ENCODE measurements at regions not wholly inside any gene's neighbourhood (a gene's known extent, or its start where the extent isn't known, plus 50 kb on each side); places are given as distances from the start of the nearest gene placed in this dataset.

DNA sequence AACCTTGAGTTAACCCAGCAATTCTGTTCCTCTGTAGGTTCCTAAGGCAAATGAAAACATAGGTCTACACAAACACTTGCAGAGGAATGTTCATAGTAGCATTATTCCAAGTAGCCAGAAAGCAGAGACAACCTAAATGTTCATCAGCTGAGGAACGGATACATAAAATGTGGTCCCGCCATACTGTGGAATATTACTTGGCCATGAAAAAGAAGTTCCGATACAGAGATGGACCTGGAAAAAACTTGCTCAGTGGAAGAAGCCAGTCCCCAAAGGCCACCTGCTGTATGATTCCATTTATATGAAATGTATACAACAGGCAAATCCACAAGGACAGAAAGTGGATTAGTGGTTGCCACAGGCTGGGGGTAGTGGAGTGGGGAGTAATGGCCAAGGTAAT, 53.0 kb downstream of the ARHGEF18 start:
- Histone ChIP-seq H3K4me2 (ENCODE audit: low read depth, low read length) (no peak overlapping the region), H3K9me1 (ENCODE audit: insufficient read depth, low read length) (peaks cover 3% of the 10 kb centered on the region), H4K5ac (ENCODE audit: low read depth, low read length) (no peak overlapping the region), H3K79me1 (ENCODE audit: low read depth in 1 of 2, low read length in 2 of 2) (peaks cover 28 to 77% of the 10 kb centered on the region in 2 experiments), H2BK5ac (ENCODE audit: low read depth, low read length, poor library complexity, severe bottlenecking) (no peak overlapping the region), H3K4me3 (ENCODE audit: insufficient read depth, low read depth, low read length) (no peak overlapping the region), H3K36me3 (ENCODE audit: control insufficient read depth, insufficient read depth, low read length) (peaks cover 2% of the 10 kb centered on the region; the same call in 1 of the 2 replicates), H2BK120ac (ENCODE audit: low read depth, low read length) (no peak overlapping the region), H3K4me1 (ENCODE audit: control insufficient read depth, insufficient read depth, low read length) (peaks cover 2% of the 10 kb centered on the region; the same call in 1 of the 2 replicates), H4K20me1 (ENCODE audit: insufficient read depth, low read length) (peaks cover 81% of the 10 kb centered on the region), H3K4ac (ENCODE audit: low read depth, low read length) (no peak overlapping the region), H3K56ac (ENCODE audit: extremely low read depth, insufficient read depth, low read length) (no peak overlapping the region), H3K27ac (ENCODE audit: insufficient read depth, low read length) (no peak overlapping the region), H4K8ac (ENCODE audit: low read depth in 2 of 2, low read length in 2 of 2) (no peak overlapping the region), H3K9ac (ENCODE audit: low read depth, low read length) (no peak overlapping the region), H2AK5ac (ENCODE audit: low read depth, low read length) (no peak overlapping the region), H2BK15ac (ENCODE audit: low read depth, low read length) (no peak overlapping the region), H2BK20ac (ENCODE audit: low read depth, low read length) (no peak overlapping the region), H2AK9ac (replicated peaks; ENCODE audit: low read depth, low read length, poor library complexity) (no peak overlapping the region), H3K27me3 (ENCODE audit: control insufficient read depth, insufficient read depth, low read length) (no peaks in the 10 kb centered on the region), H2AFZ (replicated peaks; ENCODE audit: low read length, poor library complexity) (no peak overlapping the region), H3K9me3 (ENCODE audit: control insufficient read depth, insufficient read depth, low read length) (no peaks in the 10 kb centered on the region), H3K23ac (ENCODE audit: low read depth, low read length) (no peak overlapping the region), H3K18ac (ENCODE audit: low read depth, low read length) (no peak overlapping the region), H4K91ac (ENCODE audit: insufficient read depth, low read depth, low read length) (no peak overlapping the region), H3K14ac (replicated peaks; ENCODE audit: low read depth, low read length) (no peak overlapping the region)
- ChIA-PET POLR2A (ENCODE audit: unreplicated experiment) (no interaction called here), CTCF (no interaction called here)
- TF ChIP-seq SMC3 (IDR thresholded peaks at IDR 0.05; ENCODE audit: low read depth, low read length) (no peak), MAZ (IDR thresholded peaks at IDR 0.05; ENCODE audit: borderline replicate concordance, low read depth, low read length) (no peak), RCOR1 (IDR thresholded peaks at IDR 0.05; ENCODE audit: insufficient replicate concordance, low read length) (no peak), CEBPB (IDR thresholded peaks at IDR 0.05; ENCODE audit: low read depth, low read length) (no peak), RFX5 (IDR thresholded peaks at IDR 0.05; ENCODE audit: low read depth, low read length) (no peak), MXI1 (IDR thresholded peaks at IDR 0.05; ENCODE audit: borderline replicate concordance, low read depth, low read length) (no peak), FOS (IDR thresholded peaks at IDR 0.05; ENCODE audit: low read depth, low read length) (no peak), NFE2L2 (IDR thresholded peaks at IDR 0.05; ENCODE audit: low read depth, low read length) (no peak), BHLHE40 (IDR thresholded peaks at IDR 0.05; ENCODE audit: low read depth, low read length) (no peak), CHD1 (IDR thresholded peaks at IDR 0.05; ENCODE audit: low read depth, low read length) (no peak), POLR2A (IDR thresholded peaks at IDR 0.05; ENCODE audit: low read depth, low read length) (no peak), MAFK (IDR thresholded peaks at IDR 0.05; ENCODE audit: low read depth, low read length) (no peak), RAD21 (IDR thresholded peaks at IDR 0.05; ENCODE audit: low read length) (no peak)
- TF ChIP-seq, protein P1, sequence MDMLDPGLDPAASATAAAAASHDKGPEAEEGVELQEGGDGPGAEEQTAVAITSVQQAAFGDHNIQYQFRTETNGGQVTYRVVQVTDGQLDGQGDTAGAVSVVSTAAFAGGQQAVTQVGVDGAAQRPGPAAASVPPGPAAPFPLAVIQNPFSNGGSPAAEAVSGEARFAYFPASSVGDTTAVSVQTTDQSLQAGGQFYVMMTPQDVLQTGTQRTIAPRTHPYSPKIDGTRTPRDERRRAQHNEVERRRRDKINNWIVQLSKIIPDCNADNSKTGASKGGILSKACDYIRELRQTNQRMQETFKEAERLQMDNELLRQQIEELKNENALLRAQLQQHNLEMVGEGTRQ (IDR thresholded peaks at IDR 0.05; ENCODE audit: low read depth, low read length) = no peak
- TF ChIP-seq, protein P2, sequence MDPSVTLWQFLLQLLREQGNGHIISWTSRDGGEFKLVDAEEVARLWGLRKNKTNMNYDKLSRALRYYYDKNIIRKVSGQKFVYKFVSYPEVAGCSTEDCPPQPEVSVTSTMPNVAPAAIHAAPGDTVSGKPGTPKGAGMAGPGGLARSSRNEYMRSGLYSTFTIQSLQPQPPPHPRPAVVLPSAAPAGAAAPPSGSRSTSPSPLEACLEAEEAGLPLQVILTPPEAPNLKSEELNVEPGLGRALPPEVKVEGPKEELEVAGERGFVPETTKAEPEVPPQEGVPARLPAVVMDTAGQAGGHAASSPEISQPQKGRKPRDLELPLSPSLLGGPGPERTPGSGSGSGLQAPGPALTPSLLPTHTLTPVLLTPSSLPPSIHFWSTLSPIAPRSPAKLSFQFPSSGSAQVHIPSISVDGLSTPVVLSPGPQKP (IDR thresholded peaks at IDR 0.05; ENCODE audit: borderline replicate concordance, low read depth, low read length) = no peak
- TF ChIP-seq, protein P3, sequence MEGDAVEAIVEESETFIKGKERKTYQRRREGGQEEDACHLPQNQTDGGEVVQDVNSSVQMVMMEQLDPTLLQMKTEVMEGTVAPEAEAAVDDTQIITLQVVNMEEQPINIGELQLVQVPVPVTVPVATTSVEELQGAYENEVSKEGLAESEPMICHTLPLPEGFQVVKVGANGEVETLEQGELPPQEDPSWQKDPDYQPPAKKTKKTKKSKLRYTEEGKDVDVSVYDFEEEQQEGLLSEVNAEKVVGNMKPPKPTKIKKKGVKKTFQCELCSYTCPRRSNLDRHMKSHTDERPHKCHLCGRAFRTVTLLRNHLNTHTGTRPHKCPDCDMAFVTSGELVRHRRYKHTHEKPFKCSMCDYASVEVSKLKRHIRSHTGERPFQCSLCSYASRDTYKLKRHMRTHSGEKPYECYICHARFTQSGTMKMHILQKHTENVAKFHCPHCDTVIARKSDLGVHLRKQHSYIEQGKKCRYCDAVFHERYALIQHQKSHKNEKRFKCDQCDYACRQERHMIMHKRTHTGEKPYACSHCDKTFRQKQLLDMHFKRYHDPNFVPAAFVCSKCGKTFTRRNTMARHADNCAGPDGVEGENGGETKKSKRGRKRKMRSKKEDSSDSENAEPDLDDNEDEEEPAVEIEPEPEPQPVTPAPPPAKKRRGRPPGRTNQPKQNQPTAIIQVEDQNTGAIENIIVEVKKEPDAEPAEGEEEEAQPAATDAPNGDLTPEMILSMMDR (conservative IDR thresholded peaks at IDR 0.05; ENCODE audit: low read depth, low read length) = no peak
- dilution Hi-C loops (cut with HindIII; ENCODE audit: low sequenced_read_pairs, unreplicated experiment) = no loop called here
- intact Hi-C loops (cut with micrococcal nuclease) = no loop called here
- DNase-seq (no peak), ATAC-seq (ENCODE audit: low read depth) (no peak)
- no TSS peak for BruUV-seq (replicated peaks)
- 93% methylated on average over 2 of the region's 3 CpGs; no CpG with 5 or more reads in 1 of the 2 experiments for WGBS, 2 experiments (ENCODE audit: extremely low coverage in 2 of 2, insufficient read length in 1 of 2)
- in situ Hi-C loops (cut with MboI; ENCODE audit: low sequenced_read_pairs) = no loop called here
